OCI-LY1 (cell line): ENCODE measurements at regions not wholly inside any gene's neighbourhood (a gene's known extent, or its start where the extent isn't known, plus 50 kb on each side); places are given as distances from the start of the nearest gene placed in this dataset.
"Not testable (repeated sequence)": the region's sequence is repeated elsewhere in the genome, so short reads cannot be mapped to it uniquely, and the experiment has no call there.

Source experiments
- H2AFZ ChIP-seq: fragments of 200-600 bp; sonication (generic), shearing (Covaris generic); 2 replicates; pipeline ENCODE4 v1.6.0; 2014; ENCODE audit warnings: antibody characterized with exemption, mild to moderate bottlenecking, low read length
- H3F3A ChIP-seq: fragments of 200-600 bp; sonication (generic), shearing (Covaris generic); 2 replicates; pipeline ENCODE4 v1.6.0; 2014; ENCODE audit warnings: mild to moderate bottlenecking, antibody characterized with exemption, low read length, moderate library complexity; ENCODE audit not compliant: insufficient read depth
- H3K27ac ChIP-seq: fragments of 200-600 bp; sonication (generic); 2 replicates; pipeline ENCODE4 v1.5.1; 2014; ENCODE audit warnings: low read length, mixed run types, mild to moderate bottlenecking, low read depth; ENCODE audit not compliant: poor library complexity, severe bottlenecking
- H3K27me3 ChIP-seq: fragments of 200-600 bp; sonication (generic); 2 replicates; pipeline ENCODE4 v1.6.0; 2014; ENCODE audit warnings: antibody characterized with exemption, mild to moderate bottlenecking, low read length, moderate library complexity; ENCODE audit not compliant: insufficient read depth
- H3K36me3 ChIP-seq: fragments of 200-600 bp; sonication (generic); 2 replicates; pipeline ENCODE4 v1.6.1; 2014; ENCODE audit warnings: mild to moderate bottlenecking, antibody characterized with exemption, low read length, moderate library complexity, mixed read lengths; ENCODE audit not compliant: insufficient read depth
- H3K4me1 ChIP-seq: fragments of 200-600 bp; sonication (generic); 2 replicates; pipeline ENCODE4 v1.5.1; 2014; ENCODE audit warnings: mild to moderate bottlenecking, low read length, moderate library complexity; ENCODE audit not compliant: insufficient read depth, severe bottlenecking
- H3K4me2 ChIP-seq: fragments of 200-600 bp; sonication (generic), shearing (Covaris generic); 2 replicates; pipeline ENCODE4 v1.6.1; 2014; ENCODE audit warnings: low read length
- H3K4me3 ChIP-seq: fragments of 200-600 bp; sonication (generic); 2 replicates; pipeline ENCODE4 v1.5.1; 2014; ENCODE audit warnings: low read length, low read depth, mild to moderate bottlenecking, mixed read lengths; ENCODE audit not compliant: poor library complexity, severe bottlenecking
- H3K79me2 ChIP-seq: fragments of 200-600 bp; shearing (Covaris generic); 2 replicates; pipeline ENCODE4 v1.6.1; 2016; ENCODE audit warnings: mixed run types, low read length, mixed read lengths; ENCODE audit not compliant: insufficient read depth
- H3K9ac ChIP-seq: fragments of 200-600 bp; sonication (generic), shearing (Covaris generic); 2 replicates; pipeline ENCODE4 v1.6.1; 2014; ENCODE audit warnings: mild to moderate bottlenecking, low read length, mixed read lengths
- H3K9me2 ChIP-seq: fragments of 200-600 bp; sonication (generic), shearing (Covaris generic); 2 replicates; pipeline ENCODE4 v1.6.1; 2014; ENCODE audit warnings: low read depth, mild to moderate bottlenecking, low read length, mixed read lengths
- H3K9me3 ChIP-seq: fragments of 200-600 bp; shearing (Covaris generic); 2 replicates; pipeline ENCODE4 v1.6.1; 2014; ENCODE audit warnings: low read length, mixed read lengths
- H4K20me1 ChIP-seq: fragments of 200-600 bp; sonication (generic), shearing (Covaris generic); 2 replicates; pipeline ENCODE4 v1.6.0; 2016; ENCODE audit warnings: mild to moderate bottlenecking, low read length; ENCODE audit not compliant: insufficient read depth
- EZH2 ChIP-seq: fragments of 200-600 bp; sonication (generic), shearing (Covaris generic); IDR thresholded peaks from 2 replicates; pipeline ENCODE4 v1.8.0; 2017; ENCODE audit warnings: borderline replicate concordance, mixed run types, mild to moderate bottlenecking, antibody characterized with exemption, low read length, moderate library complexity, mixed read lengths
- TF ChIP-seq, protein P1 (sequence below): fragments of 200-600 bp; sonication (generic), shearing (Covaris generic); IDR thresholded peaks from 2 replicates; pipeline ENCODE4 v1.5.1; 2017; ENCODE audit warnings: mild to moderate bottlenecking, antibody characterized with exemption, low read length, moderate library complexity, mixed read lengths

DNA sequence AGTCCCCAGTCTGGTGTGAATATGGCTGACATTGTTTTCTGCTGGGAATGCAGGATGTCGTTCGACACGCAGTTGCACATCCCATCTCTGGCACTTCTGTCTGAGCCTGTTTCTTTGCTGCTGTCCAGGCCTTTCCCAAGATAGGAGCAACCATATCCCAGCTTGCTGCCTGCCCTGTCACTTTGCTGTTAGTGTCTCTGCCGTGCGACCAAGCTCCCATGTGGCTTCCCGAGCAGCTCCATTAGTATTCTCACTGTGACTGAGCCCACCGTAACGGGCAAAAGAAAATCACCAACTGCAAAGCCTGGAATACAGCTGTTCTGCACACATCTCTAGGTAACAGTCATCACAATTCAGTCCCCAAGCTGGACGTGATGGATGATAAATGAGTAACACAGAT lies 66.0 kb upstream of the CPSF6 start:
- no peaks in the 10 kb centered on the region for H3K79me2 ChIP-seq
- no peak overlapping the region for H3K4me3 ChIP-seq
- no peaks in the 10 kb centered on the region for H4K20me1 ChIP-seq
- H3F3A ChIP-seq, result no peaks in the 10 kb centered on the region
- H3K9ac ChIP-seq, result no peak overlapping the region
- no peaks in the 10 kb centered on the region for H3K9me2 ChIP-seq
- TF ChIP-seq, protein P1, sequence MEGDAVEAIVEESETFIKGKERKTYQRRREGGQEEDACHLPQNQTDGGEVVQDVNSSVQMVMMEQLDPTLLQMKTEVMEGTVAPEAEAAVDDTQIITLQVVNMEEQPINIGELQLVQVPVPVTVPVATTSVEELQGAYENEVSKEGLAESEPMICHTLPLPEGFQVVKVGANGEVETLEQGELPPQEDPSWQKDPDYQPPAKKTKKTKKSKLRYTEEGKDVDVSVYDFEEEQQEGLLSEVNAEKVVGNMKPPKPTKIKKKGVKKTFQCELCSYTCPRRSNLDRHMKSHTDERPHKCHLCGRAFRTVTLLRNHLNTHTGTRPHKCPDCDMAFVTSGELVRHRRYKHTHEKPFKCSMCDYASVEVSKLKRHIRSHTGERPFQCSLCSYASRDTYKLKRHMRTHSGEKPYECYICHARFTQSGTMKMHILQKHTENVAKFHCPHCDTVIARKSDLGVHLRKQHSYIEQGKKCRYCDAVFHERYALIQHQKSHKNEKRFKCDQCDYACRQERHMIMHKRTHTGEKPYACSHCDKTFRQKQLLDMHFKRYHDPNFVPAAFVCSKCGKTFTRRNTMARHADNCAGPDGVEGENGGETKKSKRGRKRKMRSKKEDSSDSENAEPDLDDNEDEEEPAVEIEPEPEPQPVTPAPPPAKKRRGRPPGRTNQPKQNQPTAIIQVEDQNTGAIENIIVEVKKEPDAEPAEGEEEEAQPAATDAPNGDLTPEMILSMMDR, result no peak
- H3K27ac ChIP-seq, result no peak overlapping the region
- no peaks in the 10 kb centered on the region for H3K4me1 ChIP-seq
- H3K36me3 ChIP-seq, result no peaks in the 10 kb centered on the region
- no peaks in the 10 kb centered on the region for H3K27me3 ChIP-seq
- no peak overlapping the region for H2AFZ ChIP-seq
- no peak overlapping the region for H3K4me2 ChIP-seq
- no peaks in the 10 kb centered on the region for H3K9me3 ChIP-seq

DNA sequence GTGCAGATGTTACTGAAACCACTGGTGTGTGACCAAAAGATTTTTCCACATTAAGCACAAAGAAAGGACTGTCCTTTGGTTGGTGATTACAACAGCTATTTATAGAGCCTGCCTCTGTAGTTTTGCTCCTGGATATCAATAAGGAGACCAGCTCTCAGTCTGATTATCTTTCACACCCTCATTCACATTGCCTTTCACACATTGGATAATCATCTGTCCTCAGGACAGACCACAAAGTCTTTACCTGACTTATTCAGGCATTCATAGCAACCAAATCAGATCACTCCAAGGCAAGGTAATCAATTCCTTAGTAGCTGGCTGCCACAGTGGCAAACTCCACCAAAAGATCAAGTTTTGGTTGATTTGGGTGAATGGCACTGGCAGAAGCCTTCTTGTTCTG lies 59.6 kb upstream of the CPSF6 start:
- no peaks in the 10 kb centered on the region for H4K20me1 ChIP-seq
- H3K79me2 ChIP-seq, result no peaks in the 10 kb centered on the region
- no peak overlapping the region for H3K4me3 ChIP-seq
- no peaks in the 10 kb centered on the region for H3K9me2 ChIP-seq
- no peaks in the 10 kb centered on the region for H3K4me1 ChIP-seq
- H3K9me3 ChIP-seq, result no peaks in the 10 kb centered on the region
- no peak overlapping the region for H3K9ac ChIP-seq
- no peak overlapping the region for H3K4me2 ChIP-seq
- no peaks in the 10 kb centered on the region for H3F3A ChIP-seq
- no peak overlapping the region for H2AFZ ChIP-seq
- no peak overlapping the region for H3K27ac ChIP-seq
- no peaks in the 10 kb centered on the region for H3K27me3 ChIP-seq
- TF ChIP-seq EZH2, result no peak
- TF ChIP-seq, protein P1, result no peak
- H3K36me3 ChIP-seq, result no peaks in the 10 kb centered on the region

DNA sequence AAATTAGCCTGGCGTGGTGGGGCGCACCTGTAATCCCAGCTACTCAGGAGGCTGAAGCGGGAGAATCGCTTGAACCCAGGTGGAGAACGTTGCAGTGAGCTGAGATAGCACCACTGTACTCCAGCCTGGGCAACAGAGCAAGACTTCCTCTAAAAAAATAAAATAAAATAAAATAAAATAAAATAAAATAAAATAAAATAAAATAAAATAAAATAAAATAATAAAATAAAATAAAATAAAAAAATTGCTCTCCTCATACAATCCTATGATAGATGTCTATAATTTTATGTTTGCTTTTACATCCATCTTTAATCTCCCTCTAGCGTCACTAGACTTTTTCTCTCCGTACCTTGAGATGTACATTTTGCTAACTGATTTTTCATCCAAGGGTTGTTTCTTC lies 51.8 kb upstream of the CPSF6 start:
- H4K20me1 ChIP-seq, H3F3A ChIP-seq, H3K4me2 ChIP-seq, H3K4me1 ChIP-seq, H3K27me3 ChIP-seq, H3K27ac ChIP-seq, H3K36me3 ChIP-seq, H3K79me2 ChIP-seq, H3K4me3 ChIP-seq, H3K9ac ChIP-seq, H3K9me2 ChIP-seq, H2AFZ ChIP-seq: not testable (repeated sequence)
- peaks cover 12% of the 10 kb centered on the region; the same call in 1 of the 2 replicates for H3K9me3 ChIP-seq

DNA sequence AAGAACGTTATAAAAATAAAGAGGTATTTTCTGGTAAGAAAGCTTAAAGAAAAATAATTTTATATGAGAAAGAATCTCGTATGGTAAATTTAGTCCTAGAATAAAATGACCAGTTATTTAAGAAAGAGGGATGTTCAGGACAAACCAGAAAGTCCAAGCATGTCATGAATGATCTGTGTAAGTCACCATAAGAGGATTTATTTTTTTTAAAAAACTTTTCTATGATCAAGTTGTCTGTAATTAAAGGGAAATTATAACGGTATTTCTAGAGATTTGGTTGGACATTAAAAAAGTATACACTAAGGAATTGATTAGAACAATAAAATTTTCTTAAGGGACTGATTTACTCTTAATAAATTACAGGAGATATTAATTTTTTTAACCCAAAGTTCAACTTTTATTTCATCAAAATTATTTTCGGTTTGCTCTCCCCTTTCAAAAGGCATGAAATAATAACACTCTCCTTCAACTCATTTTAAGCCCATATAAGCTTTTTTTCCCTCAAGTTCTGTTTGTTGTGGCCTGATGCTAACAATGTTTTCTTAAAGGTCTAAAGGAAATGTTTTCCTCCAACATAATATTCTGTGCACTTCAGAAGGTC lies 49.9 kb upstream of the CPSF6 start:
- Histone ChIP-seq H3K79me2 (no peaks in the 10 kb centered on the region), H4K20me1 (no peaks in the 10 kb centered on the region), H3K9ac (no peak overlapping the region), H3K36me3 (no peaks in the 10 kb centered on the region), H2AFZ (no peak overlapping the region), H3K4me1 (no peaks in the 10 kb centered on the region), H3K4me3 (no peak overlapping the region), H3K4me2 (no peak overlapping the region), H3K9me3 (peaks cover 12% of the 10 kb centered on the region; the same call in 1 of the 2 replicates), H3F3A (no peaks in the 10 kb centered on the region), H3K27ac (no peak overlapping the region), H3K9me2 (no peaks in the 10 kb centered on the region), H3K27me3 (no peaks in the 10 kb centered on the region)
- TF ChIP-seq, protein P1, result no peak
- TF ChIP-seq EZH2, result no peak
